Neural cell (in vitro differentiated cells): ENCODE measurements at regions not wholly inside any gene's neighbourhood (a gene's known extent, or its start where the extent isn't known, plus 50 kb on each side); places are given as distances from the start of the nearest gene placed in this dataset.

ENCODE experiments used
- H2AFZ ChIP-seq: fragments of 200-600, 300-800 bp; sonication (generic), shearing (Covaris generic); 2 replicates; pipeline ENCODE4 v1.6.0; 2014; ENCODE audit warnings: low read depth, mild to moderate bottlenecking, antibody characterized with exemption, low read length, moderate library complexity
- H3F3A ChIP-seq: fragments of 200-600 bp; shearing (Covaris generic); 2 replicates; pipeline ENCODE4 v1.6.1; 2016; ENCODE audit warnings: mild to moderate bottlenecking, moderate library complexity, mixed read lengths, antibody characterized with exemption, low read length; ENCODE audit not compliant: insufficient read depth, poor library complexity, severe bottlenecking
- H3K27ac ChIP-seq: fragments of 200-600, 300-800 bp; sonication (generic), shearing (Covaris generic); 2 replicates; pipeline ENCODE4 v1.5.1; 2014; ENCODE audit warnings: mild to moderate bottlenecking, low read length, moderate library complexity
- H3K27me3 ChIP-seq: fragments of 300-800, 200-600 bp; sonication (generic), shearing (Covaris generic); 2 replicates; pipeline ENCODE4 v1.6.0; 2014; ENCODE audit warnings: mild to moderate bottlenecking, low read depth, low read length, moderate library complexity; ENCODE audit not compliant: insufficient read depth
- H3K36me3 ChIP-seq: fragments of 300-800, 200-600 bp; sonication (generic), shearing (Covaris generic); 2 replicates; pipeline ENCODE4 v1.5.1; 2014; ENCODE audit warnings: mild to moderate bottlenecking, antibody characterized with exemption, low read length, moderate library complexity; ENCODE audit not compliant: insufficient read depth
- H3K4me2 ChIP-seq: fragments of 300-800, 200-600 bp; sonication (generic), shearing (Covaris generic); 2 replicates; pipeline ENCODE4 v1.6.0; 2014; ENCODE audit warnings: mild to moderate bottlenecking, low read length
- H3K4me3 ChIP-seq: fragments of 300-800, 200-600 bp; sonication (generic), shearing (Covaris generic); 2 replicates; pipeline ENCODE4 v1.5.1; 2014; ENCODE audit warnings: mild to moderate bottlenecking, low read length, moderate library complexity
- H3K79me2 ChIP-seq: fragments of 200-600 bp; shearing (Covaris generic); replicated peaks from 2 replicates; pipeline ENCODE4 v1.6.0; 2014; ENCODE audit warnings: mild to moderate bottlenecking, low read length, moderate library complexity; ENCODE audit not compliant: insufficient read depth
- H3K9ac ChIP-seq: fragments of 300-800, 200-600 bp; sonication (generic), shearing (Covaris generic); 2 replicates; pipeline ENCODE4 v1.6.1; 2016; ENCODE audit warnings: mild to moderate bottlenecking, low read length, mixed read lengths
- H3K9me2 ChIP-seq: fragments of 200-600 bp; shearing (Covaris generic); 2 replicates; pipeline ENCODE4 v1.6.1; 2016; ENCODE audit warnings: mild to moderate bottlenecking, low read length, mixed read lengths; ENCODE audit not compliant: insufficient read depth
- H3K9me3 ChIP-seq: fragments of 200-600, 300-800 bp; sonication (generic), shearing (Covaris generic); 2 replicates; pipeline ENCODE4 v1.6.1; 2016; ENCODE audit warnings: mild to moderate bottlenecking, mixed run types, low read length, moderate library complexity, mixed read lengths
- H4K20me1 ChIP-seq: fragments of 200-600 bp; shearing (Covaris generic); 2 replicates; pipeline ENCODE4 v1.6.1; 2016; ENCODE audit warnings: mild to moderate bottlenecking, mixed run types; ENCODE audit not compliant: insufficient read depth
- CTCF ChIP-seq: fragments of 450-650 bp; IDR thresholded peaks from 2 replicates; pipeline ENCODE4 v1.5.1; 2014; ENCODE audit warnings: antibody characterized with exemption, mild to moderate bottlenecking, moderate library complexity; ENCODE audit not compliant: poor library complexity, severe bottlenecking
- EP300 ChIP-seq: fragments of 450-650 bp; conservative IDR thresholded peaks from 2 replicates; pipeline ENCODE4 v1.6.1; 2014; ENCODE audit warnings: antibody characterized with exemption, mild to moderate bottlenecking, moderate library complexity; ENCODE audit not compliant: poor library complexity, severe bottlenecking
- EZH2 ChIP-seq: fragments of 200-600, 300-800 bp; shearing (Covaris generic), sonication (generic); IDR thresholded peaks from 2 replicates; pipeline ENCODE4 v1.6.1; 2014; ENCODE audit warnings: antibody characterized with exemption, low read length, borderline replicate concordance, mild to moderate bottlenecking; ENCODE audit not compliant: insufficient read depth, poor library complexity, severe bottlenecking
- MXI1 ChIP-seq: fragments of 450-650 bp; conservative IDR thresholded peaks from 2 replicates; pipeline ENCODE4 v1.6.1; 2014; ENCODE audit warnings: antibody characterized with exemption, mild to moderate bottlenecking; ENCODE audit not compliant: poor library complexity, severe bottlenecking
- POLR2AphosphoS5 ChIP-seq: IDR thresholded peaks from 2 replicates; pipeline ENCODE4 v1.6.1; 2012
- RAD21 ChIP-seq: fragments of 450-650 bp; conservative IDR thresholded peaks from 2 replicates; pipeline ENCODE4 v1.6.1; 2014; ENCODE audit warnings: antibody characterized with exemption, mild to moderate bottlenecking, moderate library complexity
- REST ChIP-seq: IDR thresholded peaks from 2 replicates; pipeline ENCODE4 v1.6.1; 2012; ENCODE audit warnings: borderline replicate concordance
- SMC3 ChIP-seq: fragments of 450-650 bp; conservative IDR thresholded peaks from 2 replicates; pipeline ENCODE4 v1.6.1; 2014; ENCODE audit warnings: antibody characterized with exemption, mild to moderate bottlenecking, moderate library complexity; ENCODE audit not compliant: poor library complexity
- TAF1 ChIP-seq: IDR thresholded peaks from 2 replicates; pipeline ENCODE4 v1.6.1; 2012; ENCODE audit warnings: low read depth

GRCh38 chr1:183726825-183727224 lies 73.7 kb upstream of the APOBEC4 start:
- no peak for TF ChIP-seq EZH2
- no peak for TF ChIP-seq SMC3
- H3K9me2 ChIP-seq = no peaks in the 10 kb centered on the region
- no peaks in the 10 kb centered on the region for H3K27me3 ChIP-seq
- H3K9ac ChIP-seq = no peak overlapping the region
- no peaks in the 10 kb centered on the region for H3K9me3 ChIP-seq
- no peaks in the 10 kb centered on the region for H3F3A ChIP-seq
- no peak overlapping the region for H3K4me2 ChIP-seq
- H3K4me3 ChIP-seq = no peak overlapping the region
- no peaks in the 10 kb centered on the region for H3K79me2 ChIP-seq
- H3K36me3 ChIP-seq = no peaks in the 10 kb centered on the region
- no peak overlapping the region for H2AFZ ChIP-seq
- no peaks in the 10 kb centered on the region for H4K20me1 ChIP-seq
- no peak overlapping the region for H3K27ac ChIP-seq

GRCh38 chr1:183724350-183725042 lies 71.4 kb upstream of the APOBEC4 start:
- no peaks in the 10 kb centered on the region for H3K79me2 ChIP-seq
- no peak for TF ChIP-seq REST
- TF ChIP-seq RAD21 = no peak
- TF ChIP-seq POLR2AphosphoS5 = no peak
- no peak for TF ChIP-seq SMC3
- TF ChIP-seq MXI1 = no peak
- TF ChIP-seq CTCF = no peak
- no peak for TF ChIP-seq EP300
- no peak for TF ChIP-seq TAF1
- no peak for TF ChIP-seq EZH2
- H3F3A ChIP-seq = no peaks in the 10 kb centered on the region

GRCh38 chr1:183723571-183723970 lies 70.5 kb upstream of the APOBEC4 start:
- no peak overlapping the region for H3K4me3 ChIP-seq
- no peak overlapping the region for H2AFZ ChIP-seq
- no peaks in the 10 kb centered on the region for H3K79me2 ChIP-seq
- H3K9me2 ChIP-seq = no peaks in the 10 kb centered on the region
- H3K9me3 ChIP-seq = no peaks in the 10 kb centered on the region
- H3K27me3 ChIP-seq = no peaks in the 10 kb centered on the region
- H3K27ac ChIP-seq = no peak overlapping the region
- no peaks in the 10 kb centered on the region for H3F3A ChIP-seq
- no peak for TF ChIP-seq CTCF
- no peak for TF ChIP-seq EZH2
- no peak for TF ChIP-seq RAD21
- TF ChIP-seq EP300 = no peak
- TF ChIP-seq MXI1 = no peak
- no peak for TF ChIP-seq REST
- no peak for TF ChIP-seq POLR2AphosphoS5
- no peak for TF ChIP-seq TAF1
- TF ChIP-seq SMC3 = no peak
- no peaks in the 10 kb centered on the region for H3K36me3 ChIP-seq
- H3K9ac ChIP-seq = no peak overlapping the region
- H3K4me2 ChIP-seq = no peak overlapping the region
- H4K20me1 ChIP-seq = no peaks in the 10 kb centered on the region

More at GRCh38 chr1:183724350-183725042, 71.4 kb upstream of the APOBEC4 start:
- Histone ChIP-seq H3K27ac (no peak overlapping the region), H3K4me2 (no peak overlapping the region), H3K4me3 (no peak overlapping the region), H3K9me3 (no peaks in the 10 kb centered on the region), H4K20me1 (no peaks in the 10 kb centered on the region), H3K9me2 (no peaks in the 10 kb centered on the region), H3K9ac (no peak overlapping the region), H3K27me3 (no peaks in the 10 kb centered on the region), H2AFZ (no peak overlapping the region), H3K36me3 (no peaks in the 10 kb centered on the region)
